ENCODE measurements at regions not wholly inside any gene's neighbourhood (a gene's known extent, or its start where the extent isn't known, plus 50 kb on each side); places are given as distances from the start of the nearest gene placed in this dataset.

GRCh38 chr15:39159833-39160232 lies 421.0 kb upstream of the THBS1 start:
- peaks cover 3% of the 10 kb centered on the region for H3K27me3 Mint-ChIP-seq

GRCh38 chr15:39161096-39161495 lies 419.8 kb upstream of the THBS1 start:
- Mint-ChIP-seq H3K9me3 (peaks cover 0 to 19% (median 4%) of the 10 kb centered on the region in 3 donors), H3K27ac (no peak overlapping the region), H3K27me3 (peaks cover 3% of the 10 kb centered on the region), H3K4me1 (no peaks in the 10 kb centered on the region), H3K4me3 (no peak overlapping the region), H3K36me3 (no peaks in the 10 kb centered on the region)

More at GRCh38 chr15:39159833-39160232, 421.0 kb upstream of the THBS1 start:
- Mint-ChIP-seq H3K27ac (no peak overlapping the region), H3K36me3 (no peaks in the 10 kb centered on the region), H3K4me3 (no peak overlapping the region), H3K4me1 (no peaks in the 10 kb centered on the region), H3K9me3 (peaks cover 0 to 19% (median 4%) of the 10 kb centered on the region in 3 donors)

- Mint-ChIP-seq H3K4me3 (no peak overlapping the region), H3K27ac (no peak overlapping the region), H3K4me1 (no peaks in the 10 kb centered on the region), H3K27me3 (peaks cover 4% of the 10 kb centered on the region), H3K9me3 (peaks cover 0 to 19% (median 4%) of the 10 kb centered on the region in 3 donors), H3K36me3 (no peaks in the 10 kb centered on the region)
Measured at GRCh38 chr15:39165020-39165706, 415.7 kb upstream of the THBS1 start.

- no peak overlapping the region for H3K27ac Mint-ChIP-seq
- H3K27me3 Mint-ChIP-seq: peaks cover 4% of the 10 kb centered on the region
- peaks cover 0 to 9% (median 4%) of the 10 kb centered on the region in 3 donors for H3K9me3 Mint-ChIP-seq
- H3K4me1 Mint-ChIP-seq: no peaks in the 10 kb centered on the region
- no peaks in the 10 kb centered on the region for H3K36me3 Mint-ChIP-seq
- H3K4me3 Mint-ChIP-seq: no peak overlapping the region
Measured at GRCh38 chr15:39167164-39168058, 413.5 kb upstream of the THBS1 start.

GRCh38 chr15:39171944-39172368 lies 408.9 kb upstream of the THBS1 start:
- Mint-ChIP-seq H3K27ac (no peak overlapping the region), H3K27me3 (no peaks in the 10 kb centered on the region), H3K4me3 (no peak overlapping the region), H3K4me1 (no peaks in the 10 kb centered on the region), H3K9me3 (no peaks in the 10 kb centered on the region), H3K36me3 (peaks cover 1% of the 10 kb centered on the region)

GRCh38 chr15:39172380-39173281 lies 408.2 kb upstream of the THBS1 start:
- H3K9me3 Mint-ChIP-seq: no peaks in the 10 kb centered on the region
- H3K27ac Mint-ChIP-seq: no peak overlapping the region
- H3K36me3 Mint-ChIP-seq: peaks cover 1% of the 10 kb centered on the region
- H3K4me3 Mint-ChIP-seq: no peak overlapping the region
- no peaks in the 10 kb centered on the region for H3K4me1 Mint-ChIP-seq
- H3K27me3 Mint-ChIP-seq: no peaks in the 10 kb centered on the region

- peaks cover 1% of the 10 kb centered on the region for H3K36me3 Mint-ChIP-seq
- no peaks in the 10 kb centered on the region for H3K9me3 Mint-ChIP-seq
- no peak overlapping the region for H3K27ac Mint-ChIP-seq
- no peaks in the 10 kb centered on the region for H3K27me3 Mint-ChIP-seq
- no peaks in the 10 kb centered on the region for H3K4me1 Mint-ChIP-seq
- H3K4me3 Mint-ChIP-seq: no peak overlapping the region
Measured at GRCh38 chr15:39173426-39173825, 407.5 kb upstream of the THBS1 start.

GRCh38 chr15:39174332-39174731 lies 406.5 kb upstream of the THBS1 start:
- H3K27ac Mint-ChIP-seq: no peak overlapping the region
- H3K4me1 Mint-ChIP-seq: no peaks in the 10 kb centered on the region
- H3K36me3 Mint-ChIP-seq: peaks cover 1% of the 10 kb centered on the region
- H3K4me3 Mint-ChIP-seq: no peak overlapping the region
- H3K27me3 Mint-ChIP-seq: no peaks in the 10 kb centered on the region
- H3K9me3 Mint-ChIP-seq: no peaks in the 10 kb centered on the region

- Mint-ChIP-seq H3K36me3 (peaks cover 1% of the 10 kb centered on the region), H3K4me3 (no peak overlapping the region), H3K27me3 (no peaks in the 10 kb centered on the region)
Measured at GRCh38 chr15:39176030-39176429, 404.8 kb upstream of the THBS1 start.

GRCh38 chr15:39177561-39177960 lies 403.3 kb upstream of the THBS1 start:
- Mint-ChIP-seq H3K4me3 (no peak overlapping the region), H3K9me3 (peaks cover 0 to 2% (median 0%) of the 10 kb centered on the region in 3 donors), H3K27ac (no peak overlapping the region), H3K27me3 (no peaks in the 10 kb centered on the region), H3K4me1 (no peaks in the 10 kb centered on the region), H3K36me3 (peaks cover 1% of the 10 kb centered on the region)

More at GRCh38 chr15:39176030-39176429, 404.8 kb upstream of the THBS1 start:
- H3K27ac Mint-ChIP-seq: no peak overlapping the region
- peaks cover 0 to under 1% (median 0%) of the 10 kb centered on the region in 3 donors for H3K9me3 Mint-ChIP-seq
- no peaks in the 10 kb centered on the region for H3K4me1 Mint-ChIP-seq

GRCh38 chr15:39180030-39180429 lies 400.8 kb upstream of the THBS1 start:
- no peaks in the 10 kb centered on the region for H3K4me1 Mint-ChIP-seq
- no peak overlapping the region for H3K27ac Mint-ChIP-seq
- H3K4me3 Mint-ChIP-seq: no peak overlapping the region
- peaks cover 0 to 2% (median 0%) of the 10 kb centered on the region in 3 donors for H3K9me3 Mint-ChIP-seq
- H3K36me3 Mint-ChIP-seq: no peaks in the 10 kb centered on the region
- no peaks in the 10 kb centered on the region for H3K27me3 Mint-ChIP-seq

- Mint-ChIP-seq H3K4me3 (no peak overlapping the region), H3K36me3 (no peaks in the 10 kb centered on the region), H3K9me3 (peaks cover 0 to 2% (median 0%) of the 10 kb centered on the region in 3 donors), H3K27me3 (no peaks in the 10 kb centered on the region), H3K4me1 (no peaks in the 10 kb centered on the region), H3K27ac (no peak overlapping the region)
Measured at GRCh38 chr15:39180483-39180933, 400.4 kb upstream of the THBS1 start.

GRCh38 chr15:39181056-39181747 lies 399.7 kb upstream of the THBS1 start:
- peaks cover 0 to 2% (median 0%) of the 10 kb centered on the region in 3 donors for H3K9me3 Mint-ChIP-seq
- H3K27ac Mint-ChIP-seq: no peak overlapping the region
- H3K4me3 Mint-ChIP-seq: no peak overlapping the region
- H3K4me1 Mint-ChIP-seq: no peaks in the 10 kb centered on the region
- no peaks in the 10 kb centered on the region for H3K27me3 Mint-ChIP-seq
- no peaks in the 10 kb centered on the region for H3K36me3 Mint-ChIP-seq

GRCh38 chr15:39181940-39182339 lies 398.9 kb upstream of the THBS1 start:
- no peaks in the 10 kb centered on the region for H3K4me1 Mint-ChIP-seq
- no peaks in the 10 kb centered on the region for H3K27me3 Mint-ChIP-seq
- H3K9me3 Mint-ChIP-seq: peaks cover 0 to 2% (median 0%) of the 10 kb centered on the region in 3 donors
- no peaks in the 10 kb centered on the region for H3K36me3 Mint-ChIP-seq
- no peak overlapping the region for H3K4me3 Mint-ChIP-seq
- H3K27ac Mint-ChIP-seq: no peak overlapping the region
